ENCODE measurements at regions not wholly inside any gene's neighbourhood (a gene's known extent, or its start where the extent isn't known, plus 50 kb on each side); places are given as distances from the start of the nearest gene placed in this dataset.

- no peak for ATAC-seq
These were observed 349.3 kb downstream of the CXCL12 start for GRCh38 chr10:44035474-44036197.

GRCh38 chr10:44034946-44035345 lies 350.0 kb downstream of the CXCL12 start:
- CTCF ChIA-PET = interaction anchor here (0.7 kb wide), 1 partner anchor 251 kb away, joined by 3 read pairs; no protein-coding TSS in a partner anchor
- H3K9me3 Mint-ChIP-seq (ENCODE audit: low read depth) = no peaks in the 10 kb centered on the region
- no peak for ATAC-seq
- H3K27ac Mint-ChIP-seq = no peak overlapping the region
- no peak for DNase-seq
- intact Hi-C loops (cut with DNase I, micrococcal nuclease) = loop anchor here in 1 of 2 experiments (5.0 kb wide), 1 partner anchor 363 kb away; no protein-coding TSS in a partner anchor
- POLR2A ChIA-PET = interaction anchor here (0.7 kb wide), 1 partner anchor 210 kb away, joined by 3 read pairs; no protein-coding TSS in a partner anchor
- peaks cover 5% of the 10 kb centered on the region for H3K27me3 Mint-ChIP-seq
- H3K36me3 Mint-ChIP-seq (ENCODE audit: low read depth) = no peaks in the 10 kb centered on the region
- peaks cover 1% of the 10 kb centered on the region for H3K4me1 Mint-ChIP-seq
- H3K4me3 Mint-ChIP-seq = no peak overlapping the region

More at GRCh38 chr10:44035474-44036197, 349.3 kb downstream of the CXCL12 start:
- intact Hi-C loops (cut with DNase I, micrococcal nuclease) = no loop called here
- POLR2A ChIA-PET = no interaction called here
- no peaks in the 10 kb centered on the region for H3K4me1 Mint-ChIP-seq
- H3K27me3 Mint-ChIP-seq = peaks cover 5% of the 10 kb centered on the region
- DNase-seq = no peak
- no peak overlapping the region for H3K27ac Mint-ChIP-seq
- no peak overlapping the region for H3K4me3 Mint-ChIP-seq
- no peaks in the 10 kb centered on the region for H3K36me3 Mint-ChIP-seq (ENCODE audit: low read depth)
- H3K9me3 Mint-ChIP-seq (ENCODE audit: low read depth) = no peaks in the 10 kb centered on the region
- CTCF ChIA-PET = interaction anchor here (0.7 kb wide), 1 partner anchor 251 kb away, joined by 3 read pairs; no protein-coding TSS in a partner anchor

DNA sequence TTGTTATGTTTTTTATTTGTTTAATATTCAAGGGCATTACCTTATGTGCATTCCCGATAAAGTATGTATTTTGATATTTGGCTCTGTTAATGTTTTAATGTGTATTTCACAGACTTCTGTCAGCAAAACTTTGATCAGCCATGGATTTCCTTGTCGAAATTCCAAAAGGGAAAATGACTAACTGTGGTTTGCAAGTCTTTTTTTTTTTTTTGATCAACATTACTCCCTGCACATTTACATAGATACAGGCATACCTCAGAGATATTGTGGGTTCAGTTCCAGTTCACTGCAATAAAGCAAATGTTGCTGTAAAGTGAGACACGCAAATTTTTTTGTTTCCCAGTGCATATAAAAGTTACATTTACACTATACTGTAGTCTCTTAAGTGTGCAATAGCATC lies 351.9 kb downstream of the CXCL12 start:
- DNase-seq (no peak), ATAC-seq (no peak)
- no peaks in the 10 kb centered on the region for H3K36me3 Mint-ChIP-seq (ENCODE audit: low read depth)
- no peak overlapping the region for H3K4me3 Mint-ChIP-seq
- intact Hi-C loops (cut with DNase I, micrococcal nuclease) = loop anchor here in 1 of 2 experiments (5.0 kb wide), 1 partner anchor 361 kb away; no protein-coding TSS in a partner anchor
- peaks cover 5% of the 10 kb centered on the region for H3K27me3 Mint-ChIP-seq
- ChIA-PET POLR2A (no interaction called here), CTCF (no interaction called here)
- peaks cover 2% of the 10 kb centered on the region for H3K4me1 Mint-ChIP-seq
- H3K9me3 Mint-ChIP-seq (ENCODE audit: low read depth) = no peaks in the 10 kb centered on the region
- H3K27ac Mint-ChIP-seq = no peak overlapping the region

- Mint-ChIP-seq H3K27me3 (peaks cover 5% of the 10 kb centered on the region), H3K4me1 (peaks cover 2% of the 10 kb centered on the region), H3K36me3 (ENCODE audit: low read depth) (no peaks in the 10 kb centered on the region), H3K4me3 (no peak overlapping the region), H3K27ac (no peak overlapping the region), H3K9me3 (ENCODE audit: low read depth) (no peaks in the 10 kb centered on the region)
- DNase-seq (no peak), ATAC-seq (no peak)
- intact Hi-C loops (cut with DNase I, micrococcal nuclease) = loop anchor here in 1 of 2 experiments (5.0 kb wide), 1 partner anchor 360 kb away; no protein-coding TSS in a partner anchor
- POLR2A ChIA-PET = no interaction called here
- CTCF ChIA-PET = no interaction called here
These were observed 352.7 kb downstream of the CXCL12 start for GRCh38 chr10:44032216-44032615.

GRCh38 chr10:44030738-44031137 lies 354.2 kb downstream of the CXCL12 start:
- peaks cover 2% of the 10 kb centered on the region for H3K4me1 Mint-ChIP-seq
- no peak for ATAC-seq
- POLR2A ChIA-PET = no interaction called here
- CTCF ChIA-PET = interaction anchor here (0.5 to 2.2 kb wide), 3 partner anchors 10 to 361 kb away, joined by 3 to 7 read pairs (median 4); no protein-coding TSS in a partner anchor
- H3K4me3 Mint-ChIP-seq = no peak overlapping the region
- H3K27me3 Mint-ChIP-seq = peaks cover 1% of the 10 kb centered on the region
- H3K9me3 Mint-ChIP-seq (ENCODE audit: low read depth) = no peaks in the 10 kb centered on the region
- H3K36me3 Mint-ChIP-seq (ENCODE audit: low read depth) = no peaks in the 10 kb centered on the region
- no peak for DNase-seq
- intact Hi-C loops (cut with DNase I, micrococcal nuclease) = loop anchor here (1.0 to 5.0 kb wide), 2 partner anchors 340 to 358 kb away; no protein-coding TSS in a partner anchor
- no peak overlapping the region for H3K27ac Mint-ChIP-seq

DNA sequence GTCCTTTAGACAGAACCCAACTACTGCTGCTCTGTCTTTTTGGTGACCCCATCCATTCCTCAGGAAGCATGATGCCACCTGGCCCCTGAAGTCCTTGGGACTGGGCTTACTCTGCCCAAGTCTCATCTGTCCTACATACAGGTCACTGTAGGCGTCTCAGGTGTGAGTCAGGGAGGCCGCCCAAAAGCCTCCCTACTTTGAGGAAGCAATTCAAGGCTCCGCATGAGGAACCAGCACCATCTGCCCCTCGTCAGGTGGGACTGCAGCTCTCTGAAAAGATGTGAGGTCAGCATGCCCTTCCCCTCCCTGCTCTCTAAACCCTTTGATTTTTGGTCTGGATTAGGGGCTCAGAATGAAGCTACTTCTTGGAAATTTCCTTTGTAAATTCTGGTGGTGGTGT lies 354.8 kb downstream of the CXCL12 start:
- no peak overlapping the region for H3K27ac Mint-ChIP-seq
- POLR2A ChIA-PET = no interaction called here
- peak; percentile 58 for DNase-seq

GRCh38 chr10:44028384-44029137 lies 356.3 kb downstream of the CXCL12 start:
- no peak overlapping the region for H3K4me3 Mint-ChIP-seq
- ATAC-seq = no peak
- no peaks in the 10 kb centered on the region for H3K36me3 Mint-ChIP-seq (ENCODE audit: low read depth)
- ChIA-PET POLR2A (no interaction called here), CTCF (no interaction called here)
- H3K27me3 Mint-ChIP-seq = peaks cover 2% of the 10 kb centered on the region
- no peak overlapping the region for H3K27ac Mint-ChIP-seq
- H3K9me3 Mint-ChIP-seq (ENCODE audit: low read depth) = no peaks in the 10 kb centered on the region
- peaks cover 2% of the 10 kb centered on the region for H3K4me1 Mint-ChIP-seq
- DNase-seq = no peak
- intact Hi-C loops (cut with DNase I, micrococcal nuclease) = no loop called here

More for the DNA sequence above, 354.8 kb downstream of the CXCL12 start:
- ATAC-seq = peak; percentile 76
- Mint-ChIP-seq H3K4me3 (no peak overlapping the region), H3K4me1 (peaks cover 2% of the 10 kb centered on the region), H3K27me3 (no peaks in the 10 kb centered on the region), H3K36me3 (ENCODE audit: low read depth) (no peaks in the 10 kb centered on the region), H3K9me3 (ENCODE audit: low read depth) (no peaks in the 10 kb centered on the region)
- CTCF ChIA-PET = interaction anchor here (0.8 to 2.2 kb wide), 3 partner anchors 11 to 340 kb away, joined by 3 to 7 read pairs (median 4); no protein-coding TSS in a partner anchor
- intact Hi-C loops (cut with DNase I, micrococcal nuclease) = loop anchor here (1.0 to 5.0 kb wide), 2 partner anchors 340 to 358 kb away; no protein-coding TSS in a partner anchor

GRCh38 chr10:44024356-44025116 lies 360.4 kb downstream of the CXCL12 start:
- Mint-ChIP-seq H3K27ac (no peak overlapping the region), H3K27me3 (peaks cover 8% of the 10 kb centered on the region), H3K4me1 (no peaks in the 10 kb centered on the region), H3K36me3 (ENCODE audit: low read depth) (no peaks in the 10 kb centered on the region), H3K9me3 (ENCODE audit: low read depth) (no peaks in the 10 kb centered on the region), H3K4me3 (no peak overlapping the region)
- CTCF ChIA-PET = no interaction called here
- intact Hi-C loops (cut with DNase I, micrococcal nuclease) = no loop called here
- DNase-seq (no peak), ATAC-seq (no peak)
- POLR2A ChIA-PET = no interaction called here

DNA sequence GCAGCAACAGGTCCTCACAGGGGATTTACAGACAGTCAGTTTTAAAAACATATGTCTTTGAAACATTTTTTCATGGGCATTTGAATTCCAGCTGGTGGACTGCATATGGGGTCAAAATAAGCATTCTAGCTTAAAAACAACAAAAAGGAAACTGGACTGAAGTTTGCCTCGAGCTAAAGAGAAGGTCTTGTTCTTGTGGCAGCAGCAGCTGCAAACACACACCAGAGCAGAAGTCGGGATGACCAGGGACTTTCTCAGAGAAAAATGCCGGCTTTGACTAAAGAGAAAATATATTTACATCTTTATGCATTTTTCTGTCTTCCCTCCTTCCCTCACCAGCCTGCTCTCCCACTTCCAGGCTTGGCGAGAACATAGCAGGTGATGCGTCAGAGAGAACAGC lies 361.4 kb downstream of the CXCL12 start:
- Mint-ChIP-seq H3K36me3 (ENCODE audit: low read depth) (no peaks in the 10 kb centered on the region), H3K27me3 (peaks cover 8% of the 10 kb centered on the region), H3K9me3 (ENCODE audit: low read depth) (no peaks in the 10 kb centered on the region), H3K4me1 (no peaks in the 10 kb centered on the region), H3K27ac (no peak overlapping the region), H3K4me3 (no peak overlapping the region)
- DNase-seq = no peak
- no peak for ATAC-seq
- intact Hi-C loops (cut with DNase I, micrococcal nuclease) = no loop called here
- ChIA-PET POLR2A (no interaction called here), CTCF (no interaction called here)

DNA sequence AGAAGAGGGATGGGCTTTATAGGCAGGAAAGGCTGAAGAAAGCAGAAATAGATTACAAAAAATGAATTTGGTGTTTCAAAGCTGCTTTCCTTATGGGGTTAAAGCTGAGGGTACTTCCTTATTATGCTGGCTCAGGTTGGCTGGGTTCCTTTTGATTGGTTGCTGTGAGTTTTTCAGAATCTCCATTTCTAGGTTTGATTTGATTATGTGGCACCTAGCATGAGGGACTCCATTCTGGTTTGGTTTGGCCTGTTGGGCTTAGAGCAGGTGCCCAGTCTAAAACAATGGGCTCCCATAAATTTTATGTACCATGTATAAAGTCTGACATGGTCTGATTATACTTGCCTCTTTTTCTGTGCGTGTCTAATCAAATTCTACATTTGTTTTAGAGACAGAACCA lies 362.7 kb downstream of the CXCL12 start:
- ChIA-PET CTCF (no interaction called here), POLR2A (no interaction called here)
- intact Hi-C loops (cut with DNase I, micrococcal nuclease) = no loop called here
- H3K4me1 Mint-ChIP-seq = no peaks in the 10 kb centered on the region
- H3K36me3 Mint-ChIP-seq (ENCODE audit: low read depth) = no peaks in the 10 kb centered on the region
- H3K9me3 Mint-ChIP-seq (ENCODE audit: low read depth) = no peaks in the 10 kb centered on the region
- no peak overlapping the region for H3K27ac Mint-ChIP-seq
- DNase-seq (no peak), ATAC-seq (no peak)
- no peak overlapping the region for H3K4me3 Mint-ChIP-seq
- H3K27me3 Mint-ChIP-seq = peaks cover 8% of the 10 kb centered on the region

Data from activated CD4-positive, alpha-beta T cell treated with anti-CD3 and anti-CD28 coated beads for 36 hours (primary cell).